GM23338 (cell line): ENCODE measurements at regions not wholly inside any gene's neighbourhood (a gene's known extent, or its start where the extent isn't known, plus 50 kb on each side); places are given as distances from the start of the nearest gene placed in this dataset.

Experiments
- ATAC-seq: fragments of 200-7000 bp; cut with Tn5 transposase; 3 replicates; pipeline ENCODE4 v1.9.1; 2020
- DNase-seq: peaks from one replicate; pipeline ENCODE4 v3.0.0-alpha.2; 2015; ENCODE audit warnings: low spot score
- H2AFZ ChIP-seq: fragments of 200-600 bp; sonication (generic); 2 replicates; pipeline ENCODE4 v1.8.0; 2016; ENCODE audit warnings: antibody characterized with exemption, mild to moderate bottlenecking, moderate library complexity
- H3F3A ChIP-seq: fragments of 200-600 bp; sonication (generic); replicated peaks from 2 replicates; pipeline ENCODE4 v1.8.0; 2017; ENCODE audit warnings: antibody characterized with exemption, mixed run types, low read depth
- H3K27ac ChIP-seq: fragments of 200-600 bp; sonication (generic); 2 replicates; pipeline ENCODE4 v1.6.1; 2016; ENCODE audit warnings: low read depth
- H3K27me3 ChIP-seq: fragments of 200-600 bp; sonication (generic); 2 replicates; pipeline ENCODE4 v1.8.0; 2016; ENCODE audit warnings: mild to moderate bottlenecking, mixed run types, moderate library complexity; ENCODE audit not compliant: insufficient read depth
- H3K36me3 ChIP-seq: fragments of 200-600 bp; sonication (generic); 2 replicates; pipeline ENCODE4 v1.8.0; 2016; ENCODE audit warnings: mild to moderate bottlenecking; ENCODE audit not compliant: insufficient read depth
- H3K4me1 ChIP-seq: fragments of 200-600 bp; sonication (generic); 2 replicates; pipeline ENCODE4 v1.8.0; 2016; ENCODE audit warnings: mild to moderate bottlenecking, moderate library complexity; ENCODE audit not compliant: insufficient read depth
- H3K4me2 ChIP-seq: fragments of 200-600 bp; sonication (generic); 2 replicates; pipeline ENCODE4 v1.7.1; 2017; ENCODE audit warnings: mixed run types
- H3K4me3 ChIP-seq: fragments of 200-600 bp; sonication (generic); 2 replicates; pipeline ENCODE4 v1.6.1; 2016; ENCODE audit warnings: mixed run types
- H3K79me2 ChIP-seq: fragments of 200-600 bp; sonication (generic); replicated peaks from 2 replicates; pipeline ENCODE4 v1.8.0; 2017; ENCODE audit warnings: mild to moderate bottlenecking; ENCODE audit not compliant: insufficient read depth
- H3K9me2 ChIP-seq: fragments of 200-600 bp; sonication (generic); 2 replicates; pipeline ENCODE4 v1.8.0; 2017; ENCODE audit not compliant: insufficient read depth
- H4K20me1 ChIP-seq: fragments of 200-600 bp; sonication (generic); replicated peaks from 2 replicates; pipeline ENCODE4 v1.8.0; 2017; ENCODE audit warnings: mild to moderate bottlenecking; ENCODE audit not compliant: insufficient read depth
- H3K27ac Mint-ChIP-seq: 2 replicates; pipeline ENCODE4 v1.8.0; 2020; ENCODE audit warnings: inconsistent platforms, mild to moderate bottlenecking, moderate library complexity, mixed read lengths
- H3K27me3 Mint-ChIP-seq: 3 replicates; pipeline ENCODE4 v1.8.0; 2022; ENCODE audit warnings: low read depth, mild to moderate bottlenecking, moderate library complexity, mixed read lengths, inconsistent platforms; ENCODE audit not compliant: insufficient read depth, poor library complexity
- H3K36me3 Mint-ChIP-seq: 3 replicates; pipeline ENCODE4 v1.8.0; 2021; ENCODE audit warnings: low read depth, mild to moderate bottlenecking, inconsistent platforms, moderate library complexity, mixed read lengths
- H3K4me1 Mint-ChIP-seq: 3 replicates; pipeline ENCODE4 v1.8.0; 2020; ENCODE audit warnings: mild to moderate bottlenecking, inconsistent platforms, mixed read lengths
- H3K4me3 Mint-ChIP-seq: 3 replicates; pipeline ENCODE4 v1.8.0; 2021; ENCODE audit warnings: moderate library complexity, mild to moderate bottlenecking, inconsistent platforms, mixed read lengths
- H3K9me3 Mint-ChIP-seq: 3 replicates; pipeline ENCODE4 v1.8.0; 2020; ENCODE audit warnings: moderate library complexity, mild to moderate bottlenecking, inconsistent platforms, mixed read lengths
- CTCF ChIP-seq, 2 experiments: fragments of 200-600 bp in 1 of 2; sonication (generic) in 1 of 2; conservative IDR thresholded peaks; 2 replicates each; pipeline versions ENCODE4 v1.5.1 to v1.6.1; 2016 to 2017; ENCODE audit warnings: antibody characterized with exemption in 2 of 2, low read depth in 2 of 2, mild to moderate bottlenecking in 2 of 2, moderate library complexity in 1 of 2
- ETS1 ChIP-seq: IDR thresholded peaks from 2 replicates; pipeline ENCODE4 v1.6.1; 2016; ENCODE audit warnings: antibody characterized with exemption
- EZH2phosphoT487 ChIP-seq: fragments of 200-600 bp; sonication (generic); IDR thresholded peaks from one replicate; pipeline ENCODE4 v1.8.1; 2018; ENCODE audit warnings: antibody characterized with exemption; ENCODE audit not compliant: unreplicated experiment
- JUNB ChIP-seq: IDR thresholded peaks from one replicate; pipeline ENCODE4 v1.6.1; 2016; ENCODE audit warnings: antibody characterized with exemption; ENCODE audit not compliant: unreplicated experiment
- NANOG ChIP-seq: IDR thresholded peaks from 2 replicates; pipeline ENCODE4 v1.6.1; 2016; ENCODE audit warnings: antibody characterized with exemption, borderline replicate concordance
- POLR2AphosphoS5 ChIP-seq: IDR thresholded peaks from 2 replicates; pipeline ENCODE4 v1.6.1; 2016; ENCODE audit warnings: antibody characterized with exemption, low read depth
- REST ChIP-seq: IDR thresholded peaks from one replicate; pipeline ENCODE4 v1.6.1; 2018; ENCODE audit warnings: antibody characterized with exemption; ENCODE audit not compliant: unreplicated experiment
- ZNF114 ChIP-seq: fragments of 250-450 bp; sonication (Bioruptor Pico); IDR thresholded peaks from 2 replicates; pipeline ENCODE4 v1.5.0; 2020; ENCODE audit warnings: mild to moderate bottlenecking, moderate library complexity
- ZNF462 ChIP-seq: fragments of 250-450 bp; sonication (Bioruptor Pico); IDR thresholded peaks from 2 replicates; pipeline ENCODE4 v1.5.0; 2020; ENCODE audit warnings: mild to moderate bottlenecking, moderate library complexity

GRCh38 chr6:67252663-67253062, 1382.4 kb upstream of the ADGRB3 start (continued):
- TF ChIP-seq REST, result no peak
- no peak for TF ChIP-seq POLR2AphosphoS5
- no peak for TF ChIP-seq EZH2phosphoT487
- TF ChIP-seq CTCF (conservative IDR thresholded peaks at IDR 0.05; ENCODE audit: low read depth in 2 of 2), result no peak
- TF ChIP-seq JUNB, result no peak

GRCh38 chr6:67248077-67248476, 1387.0 kb upstream of the ADGRB3 start:
- H3K9me2 ChIP-seq, result no peaks in the 10 kb centered on the region
- no peaks in the 10 kb centered on the region for H3K27me3 ChIP-seq
- no peaks in the 10 kb centered on the region for H4K20me1 ChIP-seq
- no peaks in the 10 kb centered on the region; the same call in 2 of the 3 replicates for H3K9me3 Mint-ChIP-seq
- H3K4me1 ChIP-seq, result no peaks in the 10 kb centered on the region
- H3K4me1 Mint-ChIP-seq, result no peaks in the 10 kb centered on the region
- H3K4me3 Mint-ChIP-seq, result no peak overlapping the region
- H2AFZ ChIP-seq, result no peak overlapping the region
- H3K36me3 Mint-ChIP-seq, result no peaks in the 10 kb centered on the region
- no peak overlapping the region for H3K27ac ChIP-seq
- H3K27ac Mint-ChIP-seq, result no peak overlapping the region
- H3K36me3 ChIP-seq, result no peaks in the 10 kb centered on the region
- no peaks in the 10 kb centered on the region for H3K27me3 Mint-ChIP-seq
- H3K4me3 ChIP-seq, result no peak overlapping the region
- DNase-seq (no peak), ATAC-seq (no peak)
- no peaks in the 10 kb centered on the region for H3K79me2 ChIP-seq
- no peaks in the 10 kb centered on the region for H3F3A ChIP-seq
- no peak overlapping the region for H3K4me2 ChIP-seq
- TF ChIP-seq ZNF114 (no peak), EZH2phosphoT487 (no peak), ZNF462 (no peak), ETS1 (no peak), REST (no peak), NANOG (no peak)
